Brain microvascular endothelial cell (primary cell): ENCODE measurements at regions not wholly inside any gene's neighbourhood (a gene's known extent, or its start where the extent isn't known, plus 50 kb on each side); places are given as distances from the start of the nearest gene placed in this dataset.

Experiments
- DNase-seq: peaks from one replicate; pipeline ENCODE4 v3.0.0-alpha.2; 2020
- H3K27ac ChIP-seq: fragments of 250-450 bp; sonication (Bioruptor Pico); 2 replicates; pipeline ENCODE4 v1.5.1; 2020; ENCODE audit warnings: mild to moderate bottlenecking, moderate library complexity
- H3K27me3 ChIP-seq: fragments of 250-450 bp; sonication (Bioruptor Pico); replicated peaks from 2 replicates; pipeline ENCODE4 v1.5.1; 2020; ENCODE audit warnings: mild to moderate bottlenecking
- H3K36me3 ChIP-seq: fragments of 250-450 bp; sonication (Bioruptor Pico); replicated peaks from 2 replicates; pipeline ENCODE4 v1.5.1; 2020; ENCODE audit warnings: mild to moderate bottlenecking
- H3K4me3 ChIP-seq: 2 replicates; pipeline ENCODE4 v1.5.1; 2011; ENCODE audit warnings: low read depth, mild to moderate bottlenecking, control low read depth, low read length, moderate library complexity
- in situ Hi-C: cut with HindIII; loops from 2 replicates; pipeline ENCODE4 v1.10.0; 2017; ENCODE audit warnings: low sequenced_read_pairs, low pct_ligation_motif_present
- TF ChIP-seq, protein P1 (sequence below): IDR thresholded peaks from 2 replicates; pipeline ENCODE4 v1.5.1; 2011; ENCODE audit warnings: low read depth, mild to moderate bottlenecking, moderate library complexity, low read length, control low read depth, inconsistent platforms; ENCODE audit errors: missing control alignments

GRCh38 chr16:66262253-66263167 is 104.0 kb upstream of the CDH5 start:
- H3K4me3 ChIP-seq: no peak overlapping the region

DNA sequence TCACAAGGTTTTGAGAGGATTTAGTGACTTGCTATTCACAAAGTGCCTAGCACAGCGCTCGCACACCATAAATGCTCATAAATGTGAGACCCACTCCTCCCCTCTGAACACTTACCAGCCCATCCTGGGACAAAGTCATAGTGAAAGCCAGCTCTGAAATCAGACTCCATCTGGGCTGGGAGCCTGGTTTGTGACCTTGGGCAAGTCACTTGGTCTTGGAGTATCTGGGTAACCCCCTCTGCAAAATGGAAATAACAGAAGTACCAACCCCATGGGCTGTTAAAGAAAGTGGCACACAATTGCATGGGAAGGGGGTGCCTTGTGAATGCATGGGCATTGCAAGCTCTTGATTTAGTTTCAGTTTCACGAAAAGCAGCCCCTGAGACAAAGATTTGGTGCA is 104.7 kb upstream of the CDH5 start:
- in situ Hi-C loops: no loop called here
- no peaks in the 10 kb centered on the region for H3K36me3 ChIP-seq
- DNase-seq: no peak
- no peaks in the 10 kb centered on the region for H3K27me3 ChIP-seq
- no peak overlapping the region for H3K4me3 ChIP-seq
- TF ChIP-seq, protein P1, sequence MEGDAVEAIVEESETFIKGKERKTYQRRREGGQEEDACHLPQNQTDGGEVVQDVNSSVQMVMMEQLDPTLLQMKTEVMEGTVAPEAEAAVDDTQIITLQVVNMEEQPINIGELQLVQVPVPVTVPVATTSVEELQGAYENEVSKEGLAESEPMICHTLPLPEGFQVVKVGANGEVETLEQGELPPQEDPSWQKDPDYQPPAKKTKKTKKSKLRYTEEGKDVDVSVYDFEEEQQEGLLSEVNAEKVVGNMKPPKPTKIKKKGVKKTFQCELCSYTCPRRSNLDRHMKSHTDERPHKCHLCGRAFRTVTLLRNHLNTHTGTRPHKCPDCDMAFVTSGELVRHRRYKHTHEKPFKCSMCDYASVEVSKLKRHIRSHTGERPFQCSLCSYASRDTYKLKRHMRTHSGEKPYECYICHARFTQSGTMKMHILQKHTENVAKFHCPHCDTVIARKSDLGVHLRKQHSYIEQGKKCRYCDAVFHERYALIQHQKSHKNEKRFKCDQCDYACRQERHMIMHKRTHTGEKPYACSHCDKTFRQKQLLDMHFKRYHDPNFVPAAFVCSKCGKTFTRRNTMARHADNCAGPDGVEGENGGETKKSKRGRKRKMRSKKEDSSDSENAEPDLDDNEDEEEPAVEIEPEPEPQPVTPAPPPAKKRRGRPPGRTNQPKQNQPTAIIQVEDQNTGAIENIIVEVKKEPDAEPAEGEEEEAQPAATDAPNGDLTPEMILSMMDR: no peak
- H3K27ac ChIP-seq: no peak overlapping the region

More at GRCh38 chr16:66262253-66263167, 104.0 kb upstream of the CDH5 start:
- TF ChIP-seq, protein P1: no peak
- no peaks in the 10 kb centered on the region for H3K36me3 ChIP-seq
- no peaks in the 10 kb centered on the region for H3K27me3 ChIP-seq
- no peak overlapping the region for H3K27ac ChIP-seq
- in situ Hi-C loops: no loop called here
- no peak for DNase-seq

DNA sequence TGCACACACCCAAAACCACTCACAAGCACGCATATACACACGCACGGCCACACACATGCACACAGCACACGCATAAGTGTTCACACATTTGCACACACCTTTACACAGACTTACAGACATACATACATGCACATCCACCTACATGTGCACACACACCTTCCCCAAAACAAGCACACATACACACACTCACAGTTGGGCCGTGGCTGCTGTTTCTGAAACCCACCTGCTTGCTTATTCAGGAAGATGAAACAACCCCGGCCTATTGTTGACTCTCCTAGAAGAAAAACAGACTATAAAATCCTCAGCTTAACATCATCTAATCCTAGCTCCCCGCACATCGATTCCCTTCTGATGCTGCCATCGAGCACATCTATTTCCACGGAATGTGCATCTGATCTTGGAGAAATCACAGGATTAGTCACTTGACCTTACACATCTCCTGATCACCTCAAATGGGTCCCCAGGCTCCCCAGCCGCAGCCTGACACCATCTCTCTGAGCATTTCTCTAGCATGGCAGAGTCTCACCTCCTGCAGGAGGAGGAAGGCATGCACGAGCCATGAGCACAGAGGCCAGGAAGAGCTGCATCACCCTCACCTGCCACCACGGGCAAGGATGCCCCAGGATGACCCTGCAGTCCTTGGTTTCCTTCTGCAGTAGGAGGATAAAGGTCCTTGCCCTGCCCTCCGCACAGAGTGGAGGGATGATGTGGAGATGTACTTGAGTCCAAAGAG is 105.8 kb upstream of the CDH5 start:
- H3K4me3 ChIP-seq: no peak overlapping the region
- in situ Hi-C loops: no loop called here
- peaks cover 2% of the 10 kb centered on the region for H3K27me3 ChIP-seq
- no peak for DNase-seq
- no peak overlapping the region for H3K27ac ChIP-seq
- TF ChIP-seq, protein P1: no peak
- H3K36me3 ChIP-seq: no peaks in the 10 kb centered on the region

GRCh38 chr16:66258916-66259845 is 107.3 kb upstream of the CDH5 start:
- TF ChIP-seq, protein P1: no peak
- no peak for DNase-seq
- H3K36me3 ChIP-seq: no peaks in the 10 kb centered on the region
- H3K27me3 ChIP-seq: peaks cover 2% of the 10 kb centered on the region
- no peak overlapping the region for H3K4me3 ChIP-seq
- no peak overlapping the region for H3K27ac ChIP-seq
- in situ Hi-C loops: no loop called here

- Histone ChIP-seq H3K4me3 (no peak overlapping the region), H3K27me3 (peaks cover 2% of the 10 kb centered on the region), H3K36me3 (no peaks in the 10 kb centered on the region), H3K27ac (no peak overlapping the region)
- no peak for DNase-seq
- in situ Hi-C loops: no loop called here
- TF ChIP-seq, protein P1: no peak
Measured at GRCh38 chr16:66256919-66257318, 109.6 kb upstream of the CDH5 start.
